Trophoblast cell (in vitro differentiated cells and primary cell): ENCODE measurements at regions not wholly inside any gene's neighbourhood (a gene's known extent, or its start where the extent isn't known, plus 50 kb on each side); places are given as distances from the start of the nearest gene placed in this dataset.

ENCODE experiments used
- DNase-seq, 2 donors: peaks; one replicate each; pipeline ENCODE4 v3.0.0-alpha.2; 2016
- H2AFZ ChIP-seq: 2 replicates; pipeline ENCODE4 v1.6.1; 2013; ENCODE audit warnings: low read length, moderate library complexity, mild to moderate bottlenecking; ENCODE audit not compliant: insufficient read depth, poor library complexity
- H2AK5ac ChIP-seq: 2 replicates; pipeline ENCODE4 v1.6.1; 2013; ENCODE audit warnings: mild to moderate bottlenecking, low read length
- H2BK120ac ChIP-seq: 2 replicates; pipeline ENCODE4 v1.6.1; 2013; ENCODE audit warnings: low read length, mild to moderate bottlenecking, moderate library complexity; ENCODE audit not compliant: insufficient read depth, poor library complexity
- H2BK12ac ChIP-seq: 2 replicates; pipeline ENCODE4 v1.6.1; 2013; ENCODE audit warnings: mild to moderate bottlenecking, low read length, moderate library complexity
- H2BK5ac ChIP-seq: 2 replicates; pipeline ENCODE4 v1.6.1; 2013; ENCODE audit warnings: low read length, low read depth, moderate library complexity, mild to moderate bottlenecking; ENCODE audit not compliant: poor library complexity
- H3K14ac ChIP-seq: 2 replicates; pipeline ENCODE4 v1.6.1; 2013; ENCODE audit warnings: mild to moderate bottlenecking, low read length
- H3K18ac ChIP-seq: 2 replicates; pipeline ENCODE4 v1.6.1; 2013; ENCODE audit warnings: mild to moderate bottlenecking, low read length
- H3K23ac ChIP-seq: 2 replicates; pipeline ENCODE4 v1.6.1; 2013; ENCODE audit warnings: low read length
- H3K27ac ChIP-seq: 2 replicates; pipeline ENCODE4 v1.5.1; 2013; ENCODE audit warnings: low read depth, mild to moderate bottlenecking, inconsistent platforms, low read length, moderate library complexity
- H3K27me3 ChIP-seq: 2 replicates; pipeline ENCODE4 v1.6.1; 2013; ENCODE audit warnings: inconsistent platforms, mild to moderate bottlenecking, low read length, moderate library complexity; ENCODE audit not compliant: insufficient read depth
- H3K36me3 ChIP-seq, 2 experiments: 1 replicate in 1 of 2; 2 replicates in 1 of 2; pipeline ENCODE4 v1.6.1; 2013; ENCODE audit warnings: low read length in 2 of 2, mild to moderate bottlenecking in 2 of 2, moderate library complexity in 1 of 2; ENCODE audit not compliant: insufficient read depth in 2 of 2, control insufficient read depth in 1 of 2
- H3K4ac ChIP-seq: 2 replicates; pipeline ENCODE4 v1.6.1; 2013; ENCODE audit warnings: low read depth, mild to moderate bottlenecking, low read length, moderate library complexity
- H3K4me1 ChIP-seq, 2 experiments: 1 replicate in 1 of 2; 2 replicates in 1 of 2; pipeline ENCODE4 v1.6.1; 2013; ENCODE audit warnings: low read length in 2 of 2, mild to moderate bottlenecking in 2 of 2, moderate library complexity in 1 of 2; ENCODE audit not compliant: insufficient read depth in 2 of 2, control insufficient read depth in 1 of 2
- H3K4me2 ChIP-seq: 2 replicates; pipeline ENCODE4 v1.6.1; 2013; ENCODE audit warnings: inconsistent platforms, mild to moderate bottlenecking, low read length, moderate library complexity
- H3K4me3 ChIP-seq: 2 replicates; pipeline ENCODE4 v1.5.1; 2013; ENCODE audit warnings: mild to moderate bottlenecking, low read depth, low read length, inconsistent platforms
- H3K79me1 ChIP-seq: one replicate; pipeline ENCODE4 v1.6.1; 2013; ENCODE audit warnings: low read length
- H3K79me2 ChIP-seq: 2 replicates; pipeline ENCODE4 v1.6.1; 2013; ENCODE audit warnings: low read length, mild to moderate bottlenecking; ENCODE audit not compliant: control insufficient read depth, insufficient read depth, poor library complexity
- H3K9ac ChIP-seq: 2 replicates; pipeline ENCODE4 v1.6.1; 2013; ENCODE audit warnings: mild to moderate bottlenecking, low read length
- H3K9me3 ChIP-seq: 2 replicates; pipeline ENCODE4 v1.6.1; 2013; ENCODE audit warnings: low read depth, mild to moderate bottlenecking, control low read depth, inconsistent platforms, low read length; ENCODE audit not compliant: insufficient read depth
- H4K12ac ChIP-seq: 2 replicates; pipeline ENCODE4 v1.6.1; 2013; ENCODE audit warnings: low read depth, mild to moderate bottlenecking, low read length, moderate library complexity
- H4K8ac ChIP-seq: 2 replicates; pipeline ENCODE4 v1.6.1; 2013; ENCODE audit warnings: low read depth, mild to moderate bottlenecking, low read length, moderate library complexity
- H4K91ac ChIP-seq: one replicate; pipeline ENCODE4 v1.6.1; 2013; ENCODE audit warnings: low read depth, mild to moderate bottlenecking, low read length, moderate library complexity
- WGBS: extraction: QIAGEN DNeasy Blood & Tissue Kit; methylation state at CpG from one replicate; pipeline ENCODE4 v1.1.7; 2013; ENCODE audit warnings: missing lambda C conversion rate; ENCODE audit not compliant: insufficient read length, insufficient coverage; ENCODE audit errors: extremely low coverage; 5-methylcytosine and 5-hydroxymethylcytosine counted together

- Histone ChIP-seq H3K36me3 (no peaks in the 10 kb centered on the region), H4K8ac (no peak overlapping the region), H2AK5ac (no peak overlapping the region), H3K4ac (no peak overlapping the region), H3K9ac (no peak overlapping the region), H2BK5ac (no peak overlapping the region), H2BK12ac (no peak overlapping the region), H3K18ac (no peak overlapping the region), H3K4me2 (no peak overlapping the region), H3K4me3 (no peak overlapping the region), H3K23ac (no peak overlapping the region), H4K91ac (no peak overlapping the region), H2BK120ac (no peak overlapping the region), H3K79me2 (no peaks in the 10 kb centered on the region), H3K14ac (no peak overlapping the region), H3K27ac (no peak overlapping the region), H4K12ac (no peak overlapping the region), H2AFZ (no peak overlapping the region), H3K79me1 (peaks cover 1% of the 10 kb centered on the region), H3K27me3 (no peaks in the 10 kb centered on the region), H3K4me1 (peaks cover 0 to 4% of the 10 kb centered on the region in 2 experiments), H3K9me3 (peaks cover 2% of the 10 kb centered on the region)
- no peak for DNase-seq
- no CpG with 5 or more reads among the region's 3 CpGs for WGBS
These were observed 146.2 kb downstream of the TRIM29 start for GRCh38 chr11:119991669-119992068.

- Histone ChIP-seq H4K91ac (no peak overlapping the region), H3K4me1 (peaks cover 0 to 4% of the 10 kb centered on the region in 2 experiments)
- no CpG with 5 or more reads among the region's 4 CpGs for WGBS
These were observed 146.9 kb downstream of the TRIM29 start for GRCh38 chr11:119991022-119991404.

GRCh38 chr11:119990309-119991021, 147.4 kb downstream of the TRIM29 start:
- Histone ChIP-seq H3K4me1 (peaks cover 0 to 4% of the 10 kb centered on the region in 2 experiments), H3K14ac (no peak overlapping the region)
- no CpG with 5 or more reads among the region's 6 CpGs for WGBS

More at GRCh38 chr11:119991022-119991404, 146.9 kb downstream of the TRIM29 start:
- Histone ChIP-seq H3K4me2 (no peak overlapping the region), H3K18ac (no peak overlapping the region), H3K14ac (no peak overlapping the region), H3K27me3 (no peaks in the 10 kb centered on the region), H4K12ac (no peak overlapping the region), H2BK12ac (no peak overlapping the region), H3K9me3 (peaks cover 2% of the 10 kb centered on the region), H2BK120ac (no peak overlapping the region), H3K4ac (no peak overlapping the region), H3K4me3 (no peak overlapping the region), H2AK5ac (no peak overlapping the region), H2AFZ (no peak overlapping the region), H3K23ac (no peak overlapping the region), H3K36me3 (no peaks in the 10 kb centered on the region), H3K9ac (no peak overlapping the region), H3K79me2 (no peaks in the 10 kb centered on the region), H3K27ac (no peak overlapping the region), H2BK5ac (no peak overlapping the region), H4K8ac (no peak overlapping the region), H3K79me1 (peaks cover 1% of the 10 kb centered on the region)
- DNase-seq: no peak

GRCh38 chr11:119989159-119989821, 148.6 kb downstream of the TRIM29 start:
- Histone ChIP-seq H3K4me2 (no peak overlapping the region), H2AK5ac (no peak overlapping the region), H2BK12ac (no peak overlapping the region), H3K4me3 (no peak overlapping the region), H4K8ac (no peak overlapping the region), H3K27ac (no peak overlapping the region), H4K12ac (no peak overlapping the region), H4K91ac (no peak overlapping the region), H2AFZ (no peak overlapping the region), H3K9me3 (peaks cover 2% of the 10 kb centered on the region), H3K9ac (no peak overlapping the region), H3K18ac (no peak overlapping the region), H3K79me2 (no peaks in the 10 kb centered on the region), H3K23ac (no peak overlapping the region), H3K36me3 (no peaks in the 10 kb centered on the region), H2BK5ac (no peak overlapping the region), H3K79me1 (peaks cover 1% of the 10 kb centered on the region), H2BK120ac (no peak overlapping the region), H3K14ac (no peak overlapping the region), H3K4ac (no peak overlapping the region), H3K27me3 (no peaks in the 10 kb centered on the region), H3K4me1 (peaks cover 0 to 4% of the 10 kb centered on the region in 2 experiments)
- DNase-seq: no peak
- no CpG with 5 or more reads among the region's 16 CpGs for WGBS

More at GRCh38 chr11:119990309-119991021, 147.4 kb downstream of the TRIM29 start:
- no peak overlapping the region for H2AK5ac ChIP-seq
- no peak overlapping the region for H2BK120ac ChIP-seq
- H3K27ac ChIP-seq: no peak overlapping the region
- peaks cover 2% of the 10 kb centered on the region for H3K9me3 ChIP-seq
- no peak overlapping the region for H4K91ac ChIP-seq
- H3K79me1 ChIP-seq: peaks cover 1% of the 10 kb centered on the region
- no peak overlapping the region for H3K4ac ChIP-seq
- H3K36me3 ChIP-seq: no peaks in the 10 kb centered on the region
- H2BK5ac ChIP-seq: no peak overlapping the region
- no peak overlapping the region for H4K12ac ChIP-seq
- H4K8ac ChIP-seq: no peak overlapping the region
- no peak overlapping the region for H2AFZ ChIP-seq
- H2BK12ac ChIP-seq: no peak overlapping the region
- DNase-seq: no peak
- no peaks in the 10 kb centered on the region for H3K27me3 ChIP-seq
- H3K79me2 ChIP-seq: no peaks in the 10 kb centered on the region
- no peak overlapping the region for H3K4me3 ChIP-seq
- no peak overlapping the region for H3K23ac ChIP-seq
- H3K4me2 ChIP-seq: no peak overlapping the region
- H3K9ac ChIP-seq: no peak overlapping the region
- H3K18ac ChIP-seq: no peak overlapping the region
